ENCODE measurements at regions not wholly inside any gene's neighbourhood (a gene's known extent, or its start where the extent isn't known, plus 50 kb on each side); places are given as distances from the start of the nearest gene placed in this dataset.

GRCh38 chr9:26562338-26562737 is 330.3 kb downstream of the CAAP1 start:
- no peaks in the 10 kb centered on the region for H3K36me3 Mint-ChIP-seq
- no peak for ATAC-seq
- H3K27ac Mint-ChIP-seq, result no peak overlapping the region

DNA sequence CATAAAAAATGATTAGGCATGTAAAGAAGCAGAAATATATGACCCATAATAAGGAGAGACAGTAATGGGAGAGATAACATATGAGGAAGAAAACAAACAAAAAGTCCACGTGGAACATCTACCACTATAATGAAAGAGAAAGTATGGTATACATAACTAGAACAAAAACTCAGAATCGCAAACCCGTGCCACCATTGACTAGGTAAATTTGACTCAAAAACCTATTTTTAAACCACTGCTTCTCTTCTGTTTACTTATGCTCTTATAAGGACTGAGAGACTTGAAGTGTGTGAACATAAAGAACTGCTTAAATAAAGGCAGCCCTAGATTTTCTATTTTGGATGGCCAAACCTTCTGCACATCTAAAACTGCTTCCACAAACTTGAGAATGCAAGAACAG is 330.7 kb downstream of the CAAP1 start:
- no peak for ATAC-seq
- peaks cover 7 to 15% of the 10 kb centered on the region in 2 donors for H3K9me3 Mint-ChIP-seq
- no peak overlapping the region for H3K27ac Mint-ChIP-seq
- DNase-seq (ENCODE audit: low spot score in 2 of 2), result no peak
- no peaks in the 10 kb centered on the region for H3K36me3 Mint-ChIP-seq

More at GRCh38 chr9:26562338-26562737, 330.3 kb downstream of the CAAP1 start:
- peaks cover 7 to 13% of the 10 kb centered on the region in 2 donors for H3K9me3 Mint-ChIP-seq
- DNase-seq (ENCODE audit: low spot score in 2 of 2), result no peak

- Mint-ChIP-seq H3K9me3 (peaks cover 14 to 19% of the 10 kb centered on the region in 2 donors), H3K27ac (no peak overlapping the region)
Observed at GRCh38 chr9:26559506-26559905, 333.1 kb downstream of the CAAP1 start.

DNA sequence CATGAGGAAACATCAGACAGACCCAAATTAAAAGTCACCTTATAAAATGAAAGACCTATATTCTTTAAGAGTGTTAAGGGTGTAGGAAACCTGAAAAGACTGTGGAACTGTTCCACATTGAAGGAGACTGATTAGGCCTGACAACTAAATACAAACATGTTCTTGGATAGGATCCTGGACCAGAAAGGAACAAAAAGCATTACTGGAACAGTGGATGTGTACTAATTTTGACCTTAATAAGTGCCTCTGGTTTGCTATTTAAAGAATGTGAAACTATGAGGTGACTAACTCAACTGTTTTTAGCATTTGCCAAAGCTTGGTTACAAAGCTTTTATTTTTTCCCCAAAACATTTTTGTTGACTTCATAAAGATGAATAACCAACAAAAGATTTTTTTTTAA is 340.6 kb downstream of the CAAP1 start:
- Mint-ChIP-seq H3K36me3 (no peaks in the 10 kb centered on the region), H3K27ac (no peak overlapping the region), H3K9me3 (peaks cover 17% of the 10 kb centered on the region in 2 donors)
- DNase-seq (ENCODE audit: low spot score in 2 of 2) (no peak), ATAC-seq (no peak)

More at GRCh38 chr9:26559506-26559905, 333.1 kb downstream of the CAAP1 start:
- no peak for DNase-seq (ENCODE audit: low spot score in 2 of 2)
- no peak for ATAC-seq
- no peaks in the 10 kb centered on the region for H3K36me3 Mint-ChIP-seq

GRCh38 chr9:26551451-26551850 is 341.2 kb downstream of the CAAP1 start:
- ATAC-seq, result no peak
- Mint-ChIP-seq H3K36me3 (no peaks in the 10 kb centered on the region), H3K9me3 (peaks cover 15 to 17% of the 10 kb centered on the region in 2 donors)

GRCh38 chr9:26548781-26549290 is 343.8 kb downstream of the CAAP1 start:
- Mint-ChIP-seq H3K27ac (no peak overlapping the region), H3K9me3 (peaks cover 9 to 11% of the 10 kb centered on the region in 2 donors), H3K36me3 (no peaks in the 10 kb centered on the region)
- ATAC-seq, result no peak
- DNase-seq (ENCODE audit: low spot score in 2 of 2), result no peak

More at GRCh38 chr9:26551451-26551850, 341.2 kb downstream of the CAAP1 start:
- H3K27ac Mint-ChIP-seq, result peak overlapping the region in 1 of 2 donors; percentile 40
- DNase-seq (ENCODE audit: low spot score in 2 of 2), result no peak

DNA sequence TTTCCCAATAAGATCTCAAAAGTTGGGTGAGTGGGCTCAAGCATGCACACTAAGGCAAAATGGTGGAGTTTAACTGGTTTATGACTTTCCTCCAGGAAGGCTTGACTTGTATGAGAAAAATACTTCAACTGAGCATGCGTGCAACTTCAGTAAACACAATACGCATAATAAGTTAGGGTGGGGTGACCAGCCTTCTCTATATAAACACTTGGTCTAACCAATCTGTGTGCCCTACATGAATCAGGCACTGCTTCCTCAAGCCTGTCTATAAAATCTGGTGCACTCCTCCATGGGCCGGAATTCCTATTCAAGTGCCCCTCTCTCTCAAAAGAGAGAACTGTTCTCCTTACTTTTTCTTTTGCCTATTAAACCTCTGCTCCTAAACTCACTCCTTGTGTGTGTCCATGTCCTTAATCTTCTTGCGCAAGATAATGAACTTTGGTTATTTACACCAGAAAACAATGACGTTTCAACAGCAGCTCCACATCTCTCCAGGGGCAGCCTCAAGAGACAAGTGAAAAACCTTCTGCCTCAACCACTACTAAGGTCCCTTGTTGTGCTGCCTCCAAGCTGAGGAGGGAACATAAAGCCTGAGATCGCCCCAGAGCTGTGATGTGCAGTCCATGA is 352.6 kb downstream of the CAAP1 start:
- ATAC-seq (no peak), DNase-seq (ENCODE audit: low spot score in 2 of 2) (no peak)
- Mint-ChIP-seq H3K27ac (no peak overlapping the region), H3K9me3 (peaks cover 17 to 30% of the 10 kb centered on the region in 2 donors), H3K36me3 (no peaks in the 10 kb centered on the region)

GRCh38 chr9:26537211-26537610 is 355.4 kb downstream of the CAAP1 start:
- DNase-seq (ENCODE audit: low spot score in 2 of 2) (no peak), ATAC-seq (no peak)
- no peak overlapping the region for H3K27ac Mint-ChIP-seq
- H3K9me3 Mint-ChIP-seq, result peaks cover 10 to 26% of the 10 kb centered on the region in 2 donors
- no peaks in the 10 kb centered on the region for H3K36me3 Mint-ChIP-seq

DNA sequence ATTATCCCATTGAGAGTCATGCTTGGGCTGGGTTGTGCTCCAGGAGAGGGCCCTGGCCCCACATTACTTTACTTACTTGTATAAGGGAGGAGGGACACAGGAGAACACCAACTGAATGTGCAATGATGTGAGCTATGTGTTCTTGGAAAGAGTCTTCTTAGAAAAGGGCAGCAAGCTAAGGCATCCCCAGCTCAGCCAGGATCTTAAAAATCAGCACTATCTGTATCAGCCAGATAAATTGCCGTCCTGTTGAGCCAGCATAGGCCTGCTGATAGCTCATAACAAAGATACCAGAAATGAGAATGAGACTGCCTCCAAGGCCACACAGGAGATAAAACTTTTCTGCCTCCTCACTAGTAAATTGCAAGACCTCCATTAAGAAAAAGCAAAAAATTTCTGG is 357.5 kb downstream of the CAAP1 start:
- DNase-seq (ENCODE audit: low spot score in 2 of 2), result no peak
- H3K36me3 Mint-ChIP-seq, result no peaks in the 10 kb centered on the region
- H3K27ac Mint-ChIP-seq, result no peak overlapping the region
- ATAC-seq, result no peak
- H3K9me3 Mint-ChIP-seq, result peaks cover 5 to 24% of the 10 kb centered on the region in 2 donors

GRCh38 chr9:26530841-26531240 is 361.8 kb downstream of the CAAP1 start:
- no peak for ATAC-seq
- peaks cover 5 to 20% of the 10 kb centered on the region in 2 donors for H3K9me3 Mint-ChIP-seq
- no peak overlapping the region for H3K27ac Mint-ChIP-seq
- no peaks in the 10 kb centered on the region for H3K36me3 Mint-ChIP-seq
- DNase-seq (ENCODE audit: low spot score in 2 of 2), result no peak

DNA sequence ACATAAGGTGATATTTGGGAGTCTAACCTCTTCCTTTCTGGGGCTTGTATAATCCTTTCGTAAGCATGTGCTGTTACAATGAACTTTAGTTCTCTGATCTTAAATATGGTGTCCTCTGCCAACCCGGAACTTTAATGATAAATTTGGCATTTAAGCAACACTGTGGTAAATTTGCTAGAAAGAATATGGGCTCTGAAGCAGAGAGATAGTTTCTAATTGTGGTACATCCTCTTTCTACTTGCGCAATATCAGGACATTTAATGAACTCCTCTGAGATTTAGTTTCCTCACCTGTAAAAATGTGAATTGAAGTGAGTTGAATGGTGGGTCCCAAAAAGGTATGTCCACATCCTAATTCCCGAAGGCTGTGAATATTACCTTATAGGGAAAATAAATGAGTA is 364.7 kb downstream of the CAAP1 start:
- Mint-ChIP-seq H3K27ac (no peak overlapping the region), H3K36me3 (no peaks in the 10 kb centered on the region), H3K9me3 (peaks cover 5 to 17% of the 10 kb centered on the region in 2 donors)
- ATAC-seq, result no peak
- DNase-seq (ENCODE audit: low spot score in 2 of 2), result no peak

- no peak for DNase-seq (ENCODE audit: low spot score in 2 of 2)
- Mint-ChIP-seq H3K36me3 (no peaks in the 10 kb centered on the region), H3K9me3 (peaks cover 0 to 4% of the 10 kb centered on the region in 2 donors), H3K27ac (no peak overlapping the region)
- no peak for ATAC-seq
Observed at GRCh38 chr9:26524267-26524666, 368.3 kb downstream of the CAAP1 start.

DNA sequence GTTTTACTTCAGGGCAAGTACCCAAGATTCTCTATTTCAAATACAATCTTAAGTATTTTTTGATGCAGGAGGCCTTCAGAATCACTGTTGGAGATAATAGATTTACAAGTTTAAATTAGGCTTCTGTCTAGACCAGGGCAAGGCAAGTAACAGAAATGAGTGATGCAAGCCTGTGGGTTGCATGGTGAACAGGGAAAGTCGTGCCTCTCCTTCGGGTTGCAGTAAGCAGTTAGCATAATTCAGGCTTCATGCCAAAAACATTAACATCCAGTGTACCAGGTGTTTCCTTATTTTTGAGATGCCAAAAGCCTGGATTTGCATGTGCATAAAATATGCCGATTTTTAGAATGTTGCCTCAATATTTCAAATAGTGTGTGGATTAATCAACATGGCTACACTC is 369.0 kb downstream of the CAAP1 start:
- ATAC-seq (no peak), DNase-seq (ENCODE audit: low spot score in 2 of 2) (no peak)
- no peaks in the 10 kb centered on the region for H3K36me3 Mint-ChIP-seq
- no peak overlapping the region for H3K27ac Mint-ChIP-seq
- peaks cover 1 to 4% of the 10 kb centered on the region in 2 donors for H3K9me3 Mint-ChIP-seq

- Mint-ChIP-seq H3K27ac (no peak overlapping the region), H3K36me3 (no peaks in the 10 kb centered on the region), H3K9me3 (peaks cover 3 to 11% of the 10 kb centered on the region in 2 donors)
- no peak for DNase-seq (ENCODE audit: low spot score in 2 of 2)
- no peak for ATAC-seq
Observed at GRCh38 chr9:26520141-26520540, 372.5 kb downstream of the CAAP1 start.

GRCh38 chr9:26516773-26517343 is 375.7 kb downstream of the CAAP1 start:
- DNase-seq (ENCODE audit: low spot score in 2 of 2) (no peak), ATAC-seq (no peak)
- Mint-ChIP-seq H3K27ac (no peak overlapping the region), H3K36me3 (no peaks in the 10 kb centered on the region), H3K9me3 (peaks cover 10 to 16% of the 10 kb centered on the region in 2 donors)

DNA sequence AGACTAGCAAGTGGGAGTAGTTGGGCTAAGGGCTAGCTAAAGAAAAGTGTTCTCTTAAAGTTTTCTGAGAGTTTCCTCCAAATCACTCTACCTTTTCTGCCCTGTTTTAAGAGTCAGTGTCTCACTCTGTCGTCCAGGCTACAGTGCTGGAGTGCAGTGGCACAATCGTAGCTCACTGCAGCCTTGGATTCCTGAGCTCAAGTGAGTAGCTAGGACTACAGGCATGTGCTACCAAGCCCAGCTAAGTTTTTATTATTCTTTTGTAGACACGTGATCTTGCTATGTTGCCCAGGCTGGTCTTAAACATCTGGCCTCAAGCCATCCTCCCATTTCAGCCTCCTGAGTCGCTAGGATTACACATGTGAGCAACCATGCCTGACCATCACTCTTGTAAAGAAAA is 378.9 kb downstream of the CAAP1 start:
- Mint-ChIP-seq H3K27ac (no peak overlapping the region), H3K9me3 (peaks cover 11 to 16% of the 10 kb centered on the region in 2 donors), H3K36me3 (no peaks in the 10 kb centered on the region)
- DNase-seq (ENCODE audit: low spot score in 2 of 2), result no peak
- no peak for ATAC-seq

- ATAC-seq (no peak), DNase-seq (ENCODE audit: low spot score in 2 of 2) (no peak)
- Mint-ChIP-seq H3K36me3 (no peaks in the 10 kb centered on the region), H3K9me3 (peaks cover 4 to 17% of the 10 kb centered on the region in 2 donors), H3K27ac (no peak overlapping the region)
Observed at GRCh38 chr9:26510137-26510536, 382.5 kb downstream of the CAAP1 start.

GRCh38 chr9:26508897-26509296 is 383.7 kb downstream of the CAAP1 start:
- H3K9me3 Mint-ChIP-seq, result peaks cover 4 to 11% of the 10 kb centered on the region in 2 donors
- no peaks in the 10 kb centered on the region for H3K36me3 Mint-ChIP-seq
- no peak overlapping the region for H3K27ac Mint-ChIP-seq
- no peak for DNase-seq (ENCODE audit: low spot score in 2 of 2)
- ATAC-seq, result no peak
